OCI-LY3 (cell line): ENCODE measurements at regions not wholly inside any gene's neighbourhood (a gene's known extent, or its start where the extent isn't known, plus 50 kb on each side); places are given as distances from the start of the nearest gene placed in this dataset.

Experiments used
- CTCF ChIP-seq: fragments of 200-600, 300-600 bp; sonication (generic); IDR thresholded peaks from 2 replicates; pipeline ENCODE4 v1.5.1; 2014; ENCODE audit warnings: antibody characterized with exemption, low read length, low read depth
- EZH2phosphoT487 ChIP-seq: fragments of 200-600 bp; shearing (Covaris generic); IDR thresholded peaks from 2 replicates; pipeline ENCODE4 v1.6.1; 2018; ENCODE audit warnings: antibody characterized with exemption, mixed run types, low read depth

GRCh38 chr4:165711912-165712311 lies 161.1 kb upstream of the TLL1 start:
- TF ChIP-seq EZH2phosphoT487 (no peak), CTCF (no peak)
